ENCODE measurements at regions not wholly inside any gene's neighbourhood (a gene's known extent, or its start where the extent isn't known, plus 50 kb on each side); places are given as distances from the start of the nearest gene placed in this dataset.

- TF ChIP-seq POLR2A (IDR thresholded peaks at IDR 0.05; ENCODE audit: extremely low read depth, insufficient read length), result no peak
- TF ChIP-seq, protein P1, sequence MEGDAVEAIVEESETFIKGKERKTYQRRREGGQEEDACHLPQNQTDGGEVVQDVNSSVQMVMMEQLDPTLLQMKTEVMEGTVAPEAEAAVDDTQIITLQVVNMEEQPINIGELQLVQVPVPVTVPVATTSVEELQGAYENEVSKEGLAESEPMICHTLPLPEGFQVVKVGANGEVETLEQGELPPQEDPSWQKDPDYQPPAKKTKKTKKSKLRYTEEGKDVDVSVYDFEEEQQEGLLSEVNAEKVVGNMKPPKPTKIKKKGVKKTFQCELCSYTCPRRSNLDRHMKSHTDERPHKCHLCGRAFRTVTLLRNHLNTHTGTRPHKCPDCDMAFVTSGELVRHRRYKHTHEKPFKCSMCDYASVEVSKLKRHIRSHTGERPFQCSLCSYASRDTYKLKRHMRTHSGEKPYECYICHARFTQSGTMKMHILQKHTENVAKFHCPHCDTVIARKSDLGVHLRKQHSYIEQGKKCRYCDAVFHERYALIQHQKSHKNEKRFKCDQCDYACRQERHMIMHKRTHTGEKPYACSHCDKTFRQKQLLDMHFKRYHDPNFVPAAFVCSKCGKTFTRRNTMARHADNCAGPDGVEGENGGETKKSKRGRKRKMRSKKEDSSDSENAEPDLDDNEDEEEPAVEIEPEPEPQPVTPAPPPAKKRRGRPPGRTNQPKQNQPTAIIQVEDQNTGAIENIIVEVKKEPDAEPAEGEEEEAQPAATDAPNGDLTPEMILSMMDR (IDR thresholded peaks at IDR 0.05; ENCODE audit: low read depth, low read length), result no peak
- no peak for TF ChIP-seq MYC (IDR thresholded peaks at IDR 0.05; ENCODE audit: low read depth, low read length)
- TF ChIP-seq, protein P2, sequence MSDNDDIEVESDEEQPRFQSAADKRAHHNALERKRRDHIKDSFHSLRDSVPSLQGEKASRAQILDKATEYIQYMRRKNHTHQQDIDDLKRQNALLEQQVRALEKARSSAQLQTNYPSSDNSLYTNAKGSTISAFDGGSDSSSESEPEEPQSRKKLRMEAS (IDR thresholded peaks at IDR 0.05; ENCODE audit: low read depth, low read length), result no peak
Observed at GRCh38 chr11:104620991-104621390, 277.3 kb downstream of the CASP12 start.
